HG03103 (cell line): ENCODE measurements at regions not wholly inside any gene's neighbourhood (a gene's known extent, or its start where the extent isn't known, plus 50 kb on each side); places are given as distances from the start of the nearest gene placed in this dataset.
"Not testable (repeated sequence)": the region's sequence is repeated elsewhere in the genome, so short reads cannot be mapped to it uniquely, and the experiment has no call there.

Source experiments
- ATAC-seq: cut with Tn5 transposase; IDR thresholded peaks from one replicate; pipeline ENCODE4 v1.9.1; 2021; ENCODE audit warnings: low read depth; ENCODE audit not compliant: unreplicated experiment

DNA sequence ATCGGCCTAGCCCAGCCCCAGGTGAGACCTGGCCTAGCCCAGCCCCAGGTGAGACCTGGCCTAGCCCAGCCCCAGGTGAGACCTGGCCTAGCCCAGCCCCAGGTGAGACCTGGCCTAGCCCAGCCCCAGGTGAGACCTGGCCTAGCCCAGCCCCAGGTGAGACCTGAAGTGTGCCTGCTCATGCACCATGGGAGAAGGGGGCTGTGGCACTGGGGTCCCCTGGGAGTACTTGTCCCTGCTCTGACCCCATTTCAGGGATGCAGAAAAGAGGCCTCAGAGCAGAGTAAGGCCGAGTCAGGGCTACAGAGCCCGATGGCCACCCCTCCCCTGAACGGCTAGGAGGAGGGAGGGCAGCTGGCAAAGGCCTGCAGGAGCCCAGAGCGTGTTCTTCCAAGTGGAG, 129.6 kb downstream of the CRYBB2 start:
- not testable (repeated sequence) for ATAC-seq

DNA sequence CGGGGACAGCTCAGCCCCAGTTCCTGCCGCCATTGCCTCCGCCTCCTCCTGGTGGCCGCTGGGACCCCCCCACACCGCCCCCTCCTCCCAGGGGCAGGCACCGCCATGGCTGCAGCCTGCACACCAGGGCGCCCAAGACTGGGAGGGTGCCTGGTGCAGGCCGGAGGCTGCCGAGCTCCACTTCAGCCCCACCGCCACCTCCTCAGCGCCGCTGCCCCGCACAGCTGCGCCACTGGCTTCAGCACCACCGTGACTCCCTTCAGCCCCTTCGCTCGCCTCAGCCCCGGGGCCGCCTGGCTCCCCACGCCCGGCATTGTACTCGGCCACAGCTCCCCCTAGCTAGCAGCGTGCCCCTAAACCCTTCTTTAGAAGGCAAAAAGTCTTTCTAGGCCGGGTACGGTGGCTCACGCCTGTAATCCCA, 131.1 kb downstream of the CRYBB2 start:
- no peak for ATAC-seq

DNA sequence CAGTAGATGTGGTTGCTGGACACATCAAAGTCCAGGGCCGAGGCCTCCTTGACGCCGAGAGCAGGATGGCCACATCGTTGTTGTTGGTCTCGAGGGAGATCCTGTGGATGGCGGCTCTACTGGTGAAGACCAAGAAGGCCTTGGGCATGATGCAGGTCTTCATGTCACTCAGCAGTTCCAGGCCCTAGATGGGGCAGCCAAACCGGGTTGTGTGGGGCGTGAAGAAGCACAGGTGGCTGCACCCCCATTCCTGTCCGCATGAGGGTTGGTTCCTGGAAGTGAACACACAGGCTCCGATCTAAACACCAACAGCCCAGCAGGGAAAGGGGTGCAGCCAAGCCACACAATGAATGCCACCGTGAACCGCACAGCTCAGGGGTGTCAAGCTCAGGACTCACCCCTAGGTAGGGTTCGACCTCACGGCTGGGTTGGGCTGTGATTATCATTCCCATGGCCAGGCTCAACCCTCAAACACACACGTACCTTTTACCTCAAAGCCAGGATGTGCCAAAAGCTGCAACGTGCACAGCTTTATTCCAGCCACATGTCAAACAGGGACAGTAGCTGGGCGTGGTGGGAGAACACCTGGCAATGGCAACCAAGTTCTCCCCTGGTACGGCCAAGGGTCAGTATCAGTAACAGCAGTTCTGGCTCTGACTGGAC, 132.3 kb downstream of the CRYBB2 start:
- ATAC-seq = no peak

DNA sequence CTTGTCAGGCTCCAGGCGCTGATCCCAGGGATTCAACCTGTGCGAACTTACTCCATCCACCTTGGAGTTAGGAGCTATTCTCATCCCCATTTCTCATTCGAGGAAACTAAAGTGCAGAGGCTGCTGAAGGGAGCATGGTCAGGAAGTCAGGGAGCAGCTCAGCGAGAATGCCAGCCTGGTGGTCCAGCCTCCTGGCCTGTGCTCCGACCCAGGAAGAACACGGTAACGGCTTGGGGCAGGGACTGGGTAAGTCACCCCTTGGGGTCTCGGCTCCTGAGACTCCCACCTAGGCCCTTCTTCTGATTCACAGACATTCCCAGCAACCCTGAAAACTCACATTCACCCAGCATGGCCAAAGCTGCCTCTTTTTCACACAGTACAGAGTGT, 132.8 kb downstream of the CRYBB2 start:
- ATAC-seq = no peak

DNA sequence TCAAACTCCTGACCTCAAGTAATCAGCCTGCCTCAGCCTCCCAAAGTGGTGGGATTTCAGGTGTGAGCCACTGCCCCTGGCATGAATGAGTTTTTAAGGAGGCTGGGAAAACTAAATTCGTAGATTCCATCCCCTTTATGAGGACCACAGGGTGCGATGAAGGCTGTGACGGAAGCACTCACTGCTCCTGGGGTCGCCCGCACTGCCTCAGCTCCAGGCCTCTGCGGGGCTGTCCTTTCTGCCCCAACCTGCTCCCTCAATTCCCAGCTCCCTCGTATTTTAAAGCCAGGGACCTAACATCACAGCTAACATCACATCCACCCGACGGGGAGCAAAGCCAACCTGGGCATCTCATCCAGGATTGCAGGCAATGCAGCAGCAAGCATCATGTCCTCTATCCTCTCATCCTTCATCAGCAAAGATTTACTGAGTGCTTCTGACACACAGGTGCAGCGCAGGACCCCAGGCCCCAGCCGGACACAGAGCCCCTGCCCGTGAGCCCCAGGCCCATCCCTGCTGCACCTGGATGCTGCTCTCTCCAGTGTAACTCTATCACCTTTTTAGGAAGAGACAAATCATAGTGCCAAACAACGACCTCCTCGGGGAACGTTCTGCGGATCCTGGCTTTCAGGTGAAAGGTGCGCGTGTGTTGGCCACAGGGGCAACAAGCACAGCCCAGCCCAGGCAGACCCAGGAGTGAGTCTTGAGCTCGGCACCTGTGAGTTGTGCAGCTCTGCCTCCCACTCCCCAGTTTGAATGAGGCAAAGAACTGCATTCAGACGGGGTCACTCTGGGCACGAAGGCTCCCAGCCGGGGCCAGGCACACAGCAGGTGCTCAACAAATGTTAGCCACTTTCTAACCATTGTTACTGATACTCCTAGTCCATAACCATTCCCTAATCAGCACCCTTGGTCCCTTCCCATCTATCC, 134.3 kb downstream of the CRYBB2 start:
- no peak for ATAC-seq

DNA sequence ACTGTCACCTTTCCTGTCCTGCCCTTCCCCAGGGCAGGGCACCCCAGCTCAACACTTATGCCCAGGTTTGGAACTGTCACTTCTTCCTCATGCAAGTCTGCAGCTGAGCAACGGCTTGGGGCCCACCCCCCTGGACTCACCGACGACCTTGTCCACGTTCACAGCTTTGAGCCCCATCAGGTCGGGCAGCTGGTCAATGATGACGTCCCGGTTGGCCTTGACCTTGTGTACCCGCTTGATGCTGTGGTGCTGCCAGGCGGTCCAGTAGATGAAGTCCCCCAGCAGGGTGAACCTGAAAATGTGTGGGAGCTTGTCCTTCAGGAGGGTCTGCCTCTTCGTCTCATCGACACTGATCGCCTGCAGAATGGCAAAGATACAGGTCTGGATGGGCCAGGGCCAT, 135.0 kb downstream of the CRYBB2 start:
- no peak for ATAC-seq

DNA sequence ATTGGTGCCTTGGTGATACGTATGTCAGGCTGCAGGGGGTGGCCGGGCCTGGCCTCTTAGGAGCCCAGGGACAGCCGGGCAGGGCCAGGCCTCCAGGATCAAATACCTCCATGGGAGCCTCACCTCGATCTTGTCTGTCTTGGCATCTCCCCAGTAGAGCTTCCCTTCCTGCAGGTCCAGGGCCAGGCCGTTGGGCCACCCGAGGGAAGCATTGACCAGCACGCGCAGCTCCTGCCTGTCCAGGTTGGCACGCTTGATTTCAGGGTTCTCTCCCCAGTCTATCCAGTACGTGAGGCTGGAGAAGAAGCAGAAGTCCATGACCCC, 137.7 kb downstream of the CRYBB2 start:
- no peak for ATAC-seq

DNA sequence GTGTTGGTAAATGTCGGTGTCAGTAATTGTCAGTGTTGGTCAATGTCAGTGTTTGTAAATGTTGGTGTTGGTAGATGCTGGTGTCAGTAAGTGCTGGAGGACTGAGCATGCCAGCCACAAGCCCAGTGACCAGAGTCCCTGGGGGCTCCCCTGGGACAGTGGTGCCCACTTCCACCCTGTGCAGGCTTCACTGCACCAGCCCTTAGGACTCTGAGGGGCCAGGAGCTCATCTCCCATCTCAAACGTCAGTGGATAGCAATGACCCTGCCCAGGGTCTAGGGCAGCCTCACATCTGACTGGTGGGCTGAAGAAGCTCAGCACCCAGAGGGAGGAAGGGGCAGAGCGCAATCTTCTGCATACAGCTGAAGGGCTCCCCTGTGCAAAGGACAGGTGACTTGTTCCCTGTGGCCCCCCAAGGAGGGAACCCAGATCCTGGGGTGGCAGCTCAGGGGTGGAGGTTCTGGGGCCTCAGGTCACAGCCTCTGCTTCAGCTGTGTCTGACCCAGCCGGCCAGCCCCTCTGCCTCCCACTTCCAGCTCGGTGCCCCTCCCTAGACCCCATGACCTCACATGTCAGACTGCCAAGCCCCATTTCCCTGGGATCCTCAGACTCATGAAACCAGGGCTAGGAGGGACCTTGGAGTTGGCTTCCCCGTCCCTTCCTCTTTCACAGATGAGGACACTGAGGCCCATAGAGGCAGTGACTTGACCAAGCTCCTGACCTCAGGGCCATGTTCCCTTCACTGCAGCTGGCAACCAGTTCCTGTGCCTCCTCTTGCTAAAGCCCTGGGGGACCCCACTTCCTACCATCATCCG, 138.4 kb downstream of the CRYBB2 start:
- ATAC-seq = no peak

DNA sequence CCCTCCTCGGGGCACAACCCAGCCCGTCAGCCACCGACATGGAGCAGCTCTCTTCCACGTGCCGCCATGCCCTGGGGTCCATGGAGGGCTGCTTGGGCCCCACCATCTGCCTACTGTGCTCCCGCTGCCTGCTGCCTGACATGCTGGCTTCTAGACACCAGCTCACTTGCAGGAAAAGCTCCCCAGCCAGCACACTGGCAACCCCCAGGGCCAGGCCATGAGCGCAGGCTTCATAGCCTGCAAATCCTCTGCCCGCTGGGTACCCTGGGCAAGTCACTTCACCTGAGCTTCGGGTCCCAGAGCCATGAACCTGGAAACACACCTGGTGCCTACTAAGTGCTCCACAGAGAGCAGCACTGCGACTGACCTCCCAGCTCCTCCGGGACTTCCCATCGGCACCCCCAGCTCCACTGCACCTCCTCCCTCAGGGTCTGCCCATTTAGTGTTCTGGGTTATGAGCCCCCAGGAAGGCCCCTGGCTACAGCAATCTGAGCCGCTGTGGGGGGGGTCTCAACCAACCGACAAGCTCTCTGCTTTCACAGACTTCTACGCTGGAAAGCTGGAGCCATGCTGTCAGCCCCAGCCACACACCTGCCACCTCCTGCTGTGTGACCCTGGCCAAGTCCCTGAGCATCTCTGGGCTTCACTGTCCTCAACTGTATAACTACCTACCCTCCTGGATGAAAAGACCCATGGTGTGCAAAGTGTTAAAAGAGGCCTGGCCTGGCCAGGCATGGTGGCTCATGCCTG, 139.2 kb downstream of the CRYBB2 start:
- ATAC-seq = no peak

DNA sequence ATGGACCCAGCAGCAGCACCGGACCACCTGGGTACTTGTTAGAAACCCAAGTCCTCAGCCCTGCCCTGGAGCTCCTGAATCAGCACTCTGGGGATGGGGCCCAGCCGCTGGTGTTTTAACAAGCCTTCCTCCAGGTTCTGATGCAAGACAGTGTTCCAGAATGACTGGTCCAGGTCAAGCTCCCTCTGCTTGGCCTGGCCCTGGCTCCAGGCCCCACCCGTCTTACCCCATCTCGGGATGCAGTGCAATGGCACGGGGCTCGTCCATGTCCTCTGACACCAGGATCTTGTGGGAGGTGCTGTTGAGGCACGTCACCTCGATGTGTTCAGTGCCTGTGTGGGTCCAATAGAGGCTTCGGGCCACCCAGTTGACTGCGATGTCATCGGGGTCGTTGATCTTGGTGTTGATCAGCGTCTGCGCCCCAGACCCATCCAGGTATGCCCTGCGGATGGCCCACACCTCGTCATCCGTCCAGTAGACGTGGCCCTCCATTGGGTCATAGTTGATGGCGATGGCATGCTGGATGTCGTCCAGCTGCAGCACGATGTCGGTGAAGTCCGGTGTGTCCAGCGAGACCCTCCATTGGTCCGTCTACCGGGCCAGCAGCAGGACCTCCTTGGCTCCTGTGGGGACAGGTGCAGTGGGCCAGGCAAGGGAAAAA, 140.3 kb downstream of the CRYBB2 start:
- no peak for ATAC-seq

DNA sequence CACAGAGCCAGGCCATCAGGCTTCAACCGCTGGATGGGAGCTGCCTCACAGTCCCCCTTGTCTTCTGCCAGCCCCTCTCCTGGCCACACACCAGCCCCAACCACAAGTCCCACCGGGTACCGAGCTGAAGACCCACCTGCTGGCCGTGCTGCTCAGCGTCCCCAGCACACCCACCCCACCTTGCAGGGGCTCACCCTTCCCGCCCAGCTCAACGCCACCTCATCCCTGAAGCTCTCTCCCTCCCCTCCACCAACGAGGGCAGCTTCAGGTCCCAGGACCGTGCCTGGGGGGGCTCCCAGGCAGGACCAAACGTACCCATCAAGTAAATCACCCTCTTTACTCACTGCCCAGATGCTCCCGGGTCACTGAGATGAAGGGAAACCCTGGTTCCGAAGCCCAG, 141.0 kb downstream of the CRYBB2 start:
- ATAC-seq = no peak

DNA sequence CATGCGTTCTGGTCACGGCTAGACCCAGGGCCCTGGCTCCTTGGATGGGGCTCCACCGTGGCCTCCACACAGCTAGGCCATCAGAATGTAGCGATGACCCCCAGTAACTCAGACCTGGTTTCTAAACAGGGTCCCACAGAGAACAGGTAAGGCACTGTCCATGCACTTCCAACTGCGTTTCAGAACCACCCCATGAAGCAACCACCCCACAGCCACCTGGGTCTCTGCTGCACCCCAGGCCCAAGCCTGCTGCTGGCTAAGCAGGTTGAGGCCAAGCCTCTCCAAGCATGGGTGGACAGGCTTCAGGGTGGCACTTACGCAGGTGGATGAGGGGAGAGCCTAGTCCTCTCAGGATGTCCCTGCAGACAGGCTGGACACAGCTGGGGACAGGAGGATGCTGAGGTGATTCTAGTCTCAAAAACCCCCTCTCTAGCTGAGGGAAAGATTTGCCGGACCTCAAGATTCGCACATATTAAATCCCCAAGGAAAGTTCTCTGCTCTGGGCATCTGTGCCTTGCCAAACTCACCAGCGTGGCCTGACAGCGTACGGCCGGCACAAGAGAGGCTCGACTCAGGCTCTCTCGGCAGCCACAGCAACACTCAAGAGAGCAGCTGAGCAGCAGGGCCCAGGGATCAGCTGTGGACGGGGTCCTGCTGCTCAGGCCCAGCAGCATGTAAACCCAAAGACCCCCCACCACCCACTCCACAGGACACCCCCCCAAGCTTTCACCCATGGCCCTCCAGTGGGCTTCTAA, 141.6 kb downstream of the CRYBB2 start:
- ATAC-seq = no peak

DNA sequence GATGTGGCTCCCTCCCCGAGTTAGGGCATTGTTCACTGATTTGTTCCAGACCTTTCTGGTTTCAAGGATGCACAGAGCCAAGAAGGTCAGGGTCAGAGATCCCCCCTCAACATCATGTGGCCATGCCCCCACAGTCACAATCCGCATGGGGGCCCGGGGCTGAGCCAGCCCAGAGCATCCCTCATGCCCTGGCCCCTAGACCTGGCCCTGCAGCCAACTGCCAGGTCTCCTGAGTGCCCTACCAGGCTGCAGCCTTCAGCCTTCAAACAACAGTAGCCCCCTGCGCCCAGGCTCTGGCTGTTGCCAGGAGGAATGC, 142.4 kb downstream of the CRYBB2 start:
- ATAC-seq = no peak

DNA sequence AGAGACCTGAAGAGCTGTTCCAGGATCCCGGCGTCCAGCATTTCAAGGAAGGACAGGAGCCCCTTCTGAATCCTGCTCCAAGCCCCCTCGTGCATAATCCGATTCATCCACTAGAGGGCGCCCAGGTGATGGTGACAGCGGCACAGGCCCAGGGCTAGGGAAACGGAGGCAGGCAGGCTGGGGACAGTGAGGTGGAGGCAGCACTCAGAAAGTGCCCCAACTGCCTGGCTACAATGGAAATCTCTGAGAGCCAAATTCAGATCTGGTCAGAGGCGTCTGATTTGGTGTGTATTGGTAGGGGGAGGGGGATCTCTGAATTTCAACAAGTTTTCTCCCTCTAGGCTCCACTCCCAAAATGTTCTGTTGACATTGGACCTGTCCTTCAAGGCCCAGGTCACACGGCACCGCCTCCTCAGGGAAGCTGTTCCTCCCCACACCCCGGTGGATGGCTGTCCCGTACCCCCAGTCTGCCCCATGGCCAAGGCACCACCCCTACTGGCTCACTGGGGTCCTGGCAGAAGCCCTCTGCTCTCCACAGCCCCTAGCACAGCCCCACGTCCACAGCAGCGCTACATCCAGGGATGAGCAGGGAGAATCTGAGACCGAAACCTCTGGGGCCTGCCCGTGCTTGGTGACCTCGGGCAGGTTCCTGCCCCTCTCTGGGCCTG, 142.9 kb downstream of the CRYBB2 start:
- ATAC-seq = no peak

DNA sequence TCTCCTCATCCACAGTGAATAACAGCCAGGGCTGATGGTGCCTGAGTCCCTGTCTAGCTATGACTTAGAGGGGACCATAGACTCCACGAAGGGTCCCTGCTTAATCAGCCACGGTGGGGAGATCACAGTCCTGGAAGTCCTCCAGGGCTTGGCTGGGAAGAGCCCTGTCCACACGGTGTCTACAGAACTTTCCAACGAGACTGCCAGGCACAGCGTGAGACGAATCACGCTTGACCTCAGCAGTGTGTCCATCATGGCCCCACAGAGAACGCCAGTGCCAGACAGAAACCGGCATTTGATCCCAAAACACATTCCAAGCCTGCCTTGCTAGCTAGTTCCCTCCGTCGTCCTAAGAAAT, 143.4 kb downstream of the CRYBB2 start:
- ATAC-seq = no peak

DNA sequence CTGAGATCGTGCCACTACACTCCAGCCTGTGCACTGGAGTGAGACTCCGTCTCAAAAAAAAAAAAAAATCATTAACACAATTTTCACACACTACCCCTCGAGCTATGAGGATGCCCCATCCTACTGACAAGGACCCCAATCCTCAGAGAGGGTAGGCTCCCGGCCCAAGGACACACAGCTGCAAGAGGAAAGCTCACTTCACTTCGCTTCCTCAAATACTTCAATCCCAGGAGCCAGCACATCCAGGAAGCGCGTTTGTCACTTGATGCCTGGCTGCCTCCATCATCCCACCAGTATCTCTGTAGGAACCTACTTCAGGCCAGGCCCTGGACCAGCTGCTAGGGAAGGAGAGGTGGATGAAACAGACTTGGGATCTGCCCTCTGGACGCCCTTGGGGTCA, 144.0 kb downstream of the CRYBB2 start:
- no peak for ATAC-seq

DNA sequence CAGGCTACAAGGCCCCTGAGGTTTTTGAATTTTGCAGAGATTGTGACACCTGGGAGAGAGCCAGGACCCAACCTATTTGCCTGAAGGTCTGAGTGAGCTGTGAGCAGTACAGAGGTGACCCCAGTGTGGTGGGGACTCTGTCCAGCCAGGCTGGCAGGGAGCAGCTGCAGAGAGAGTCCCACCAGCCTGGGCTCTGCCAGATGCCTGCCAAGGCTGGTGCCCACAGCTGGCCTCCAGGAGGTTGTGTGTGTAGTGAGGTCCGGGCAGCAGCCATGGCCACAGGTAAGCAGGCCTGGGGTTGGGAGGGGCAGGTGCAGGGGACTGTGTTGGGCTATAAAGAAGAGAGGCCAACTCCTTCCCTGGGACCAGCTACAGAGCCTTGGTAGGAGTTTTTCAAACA, 144.8 kb downstream of the CRYBB2 start:
- ATAC-seq = no peak

DNA sequence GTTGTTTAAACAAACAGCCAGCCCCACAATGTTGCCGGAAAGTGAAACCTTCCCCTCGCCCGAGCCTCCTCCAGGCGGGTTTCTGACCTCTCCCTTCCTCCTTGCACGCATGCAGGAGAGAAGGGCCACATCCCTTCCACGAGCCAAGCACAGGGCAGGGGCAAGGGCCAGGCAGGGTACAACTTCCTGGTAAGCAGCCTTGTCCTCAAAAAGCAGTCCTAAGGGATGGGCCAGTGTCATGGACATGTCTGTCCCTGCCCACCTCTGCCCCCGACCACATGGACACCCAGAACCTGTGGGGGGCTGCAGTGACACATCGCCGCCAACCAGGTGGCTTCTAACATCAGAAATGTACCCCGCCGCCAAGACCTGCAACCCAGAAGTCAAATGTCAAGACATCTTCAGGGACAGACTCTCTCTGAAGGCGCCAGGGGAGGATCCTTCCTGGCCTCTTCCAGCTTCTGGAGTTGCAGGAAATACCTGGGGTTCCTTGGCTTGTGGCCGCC, 145.3 kb downstream of the CRYBB2 start:
- no peak for ATAC-seq
